GM19025 (cell line): ENCODE measurements at regions not wholly inside any gene's neighbourhood (a gene's known extent, or its start where the extent isn't known, plus 50 kb on each side); places are given as distances from the start of the nearest gene placed in this dataset.
"Not testable (repeated sequence)": the region's sequence is repeated elsewhere in the genome, so short reads cannot be mapped to it uniquely, and the experiment has no call there.

ENCODE experiments used
- ATAC-seq: cut with Tn5 transposase; IDR thresholded peaks from one replicate; pipeline ENCODE4 v1.9.1; 2021; ENCODE audit warnings: mild to moderate bottlenecking, low read depth, moderate library complexity; ENCODE audit not compliant: unreplicated experiment

DNA sequence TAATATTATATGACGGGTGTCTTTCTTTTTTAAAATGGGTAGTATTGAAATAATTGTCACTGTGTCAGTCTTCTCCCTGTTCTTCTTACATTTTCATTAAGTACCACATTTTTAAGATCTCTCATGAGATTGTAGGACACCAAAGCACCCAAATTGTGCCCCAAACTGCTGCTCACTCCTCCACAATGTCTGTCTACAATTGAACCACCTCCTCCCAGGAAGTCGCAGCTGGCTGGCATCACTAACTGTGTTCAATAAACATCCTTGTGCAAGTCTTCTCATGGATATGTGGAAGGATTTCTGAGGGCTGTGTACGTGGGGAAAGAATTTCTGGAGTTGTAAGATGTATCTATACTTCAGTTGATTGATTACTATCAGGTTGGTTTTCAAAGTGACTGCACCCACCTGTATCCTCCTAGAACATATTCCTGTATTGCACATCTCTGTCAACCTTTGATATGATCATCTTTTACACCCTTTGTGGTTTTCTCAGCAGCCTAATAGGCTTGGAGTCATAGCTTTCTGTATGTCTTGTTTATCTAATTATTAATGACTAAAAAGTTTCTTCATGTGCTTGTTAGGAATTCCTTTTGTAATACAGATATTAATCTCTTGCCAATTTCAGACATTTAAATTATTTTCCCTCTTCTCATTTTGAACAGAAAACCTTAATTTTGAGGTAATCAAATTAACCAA is 774.9 kb downstream of the RNF144A start:
- ATAC-seq = no peak

DNA sequence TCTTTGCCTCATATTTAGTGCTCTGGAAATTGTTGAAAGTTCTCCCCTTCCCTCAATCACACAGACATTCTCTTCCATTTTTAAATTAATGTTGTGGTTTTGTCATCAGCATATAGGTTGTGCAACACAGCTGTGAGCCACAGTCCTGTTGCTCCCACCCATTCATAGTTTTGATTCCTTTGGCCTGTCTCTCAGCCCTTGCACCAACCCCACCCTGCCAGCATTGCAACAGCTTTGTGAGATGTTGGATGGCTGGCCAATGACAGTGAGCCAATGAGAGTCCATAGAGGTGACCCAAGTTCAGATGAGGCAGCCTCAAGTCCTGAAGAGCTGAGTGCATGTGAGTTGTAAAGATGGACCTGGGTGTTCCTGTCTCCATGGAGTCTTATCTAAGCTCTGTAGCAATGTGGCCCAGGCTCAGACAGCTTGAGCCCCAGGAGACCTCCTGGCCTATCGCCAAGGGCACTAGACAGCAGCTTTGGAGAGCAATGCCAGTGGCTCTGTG is 775.5 kb downstream of the RNF144A start:
- no peak for ATAC-seq

DNA sequence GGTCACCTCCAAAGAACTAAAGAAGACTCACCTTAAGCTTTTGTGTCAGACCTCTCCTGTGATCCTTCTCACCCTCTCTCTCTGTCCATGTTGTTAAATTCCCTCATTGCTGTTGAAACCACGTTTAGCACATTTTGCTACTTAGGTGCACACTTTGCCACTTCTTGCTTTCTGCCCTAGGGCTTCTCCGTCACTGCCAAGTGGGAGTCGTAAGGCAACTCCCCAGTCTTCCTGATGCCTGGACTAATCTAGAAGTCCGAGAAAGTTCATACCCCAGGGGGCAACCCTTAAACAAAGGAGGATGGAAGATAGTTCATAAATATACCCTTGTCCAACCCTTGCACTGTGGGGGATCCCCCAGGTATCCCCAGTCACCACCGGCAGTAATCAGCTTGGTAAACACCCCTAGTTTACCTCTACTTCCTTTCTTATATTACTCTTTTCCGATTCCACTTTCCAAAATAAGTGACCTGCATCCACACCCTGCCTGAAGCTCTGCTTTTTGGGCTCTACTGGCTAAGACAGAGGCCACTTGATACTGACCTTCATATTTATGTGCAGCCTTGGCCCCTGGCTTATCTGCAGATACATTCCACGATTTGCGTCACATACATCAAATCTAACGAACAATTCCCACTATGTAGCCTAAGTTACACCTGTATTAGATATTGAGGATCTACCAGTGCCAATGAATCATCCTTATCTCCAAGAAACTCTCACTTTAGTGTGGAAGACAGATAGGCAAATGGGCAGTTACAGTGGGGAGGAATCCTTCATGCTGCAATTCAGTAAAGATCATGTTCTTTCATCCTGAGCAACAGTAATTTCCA is 776.2 kb downstream of the RNF144A start:
- ATAC-seq = no peak

DNA sequence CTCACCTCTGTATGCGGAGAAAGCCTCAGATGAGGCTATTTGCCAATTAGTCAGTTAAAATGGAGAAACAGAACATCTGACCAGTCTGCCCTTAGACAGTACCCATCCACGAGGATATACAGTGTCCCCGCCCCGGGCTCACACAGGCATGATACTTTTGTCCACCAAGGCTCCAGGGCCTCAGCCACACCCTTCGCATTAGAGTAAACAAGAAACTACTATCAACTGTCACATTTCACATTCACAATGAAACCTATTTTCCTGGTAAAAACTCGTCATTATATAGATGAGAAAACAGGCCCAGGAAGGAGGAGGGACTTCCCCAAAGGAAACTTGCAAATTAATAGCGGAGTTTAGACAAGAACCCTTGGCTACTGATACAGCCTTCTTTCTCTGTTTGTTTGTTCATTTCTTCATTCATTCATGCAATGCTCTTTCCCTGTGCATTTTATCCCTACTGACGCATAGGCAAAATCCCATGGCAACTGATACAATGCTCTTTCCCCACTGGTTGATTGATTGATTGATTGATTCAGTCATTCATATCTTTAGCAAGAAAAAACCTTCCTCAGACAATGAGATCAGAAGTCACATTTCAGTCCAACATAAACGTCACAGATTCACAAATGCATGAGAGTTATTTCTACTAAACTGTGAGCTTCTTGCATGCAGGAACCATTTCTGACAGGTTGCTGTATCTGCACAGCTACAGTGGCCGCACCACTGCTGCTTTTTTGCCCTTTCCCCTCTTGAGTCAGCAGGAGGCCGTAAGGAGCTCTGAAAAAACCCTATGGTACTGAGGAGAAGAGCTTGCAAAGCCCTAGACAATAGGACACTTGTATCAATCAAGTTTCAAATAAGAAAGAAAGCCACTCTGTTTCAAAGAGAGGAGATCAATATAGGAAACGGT is 777.1 kb downstream of the RNF144A start:
- no peak for ATAC-seq

DNA sequence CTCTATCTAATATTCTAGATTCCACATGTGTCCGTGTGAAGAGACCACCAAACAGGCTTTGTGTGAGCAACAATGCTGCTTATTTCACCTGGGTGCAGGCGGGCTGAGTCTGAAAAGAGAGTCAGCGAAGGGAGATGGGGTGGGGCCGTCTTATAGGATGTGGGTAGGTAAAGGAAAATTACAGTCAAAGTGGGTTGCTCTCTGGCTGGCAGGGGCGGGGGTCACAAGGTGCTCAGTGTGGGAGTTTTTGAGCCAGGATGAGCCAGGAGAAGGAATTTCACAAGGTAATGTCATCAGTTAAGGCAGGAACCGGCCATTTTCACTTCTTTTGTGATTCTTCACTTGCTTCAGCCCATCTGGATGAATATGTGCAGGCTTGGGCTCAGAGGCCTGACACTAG is 779.3 kb downstream of the RNF144A start:
- ATAC-seq = not testable (repeated sequence)

DNA sequence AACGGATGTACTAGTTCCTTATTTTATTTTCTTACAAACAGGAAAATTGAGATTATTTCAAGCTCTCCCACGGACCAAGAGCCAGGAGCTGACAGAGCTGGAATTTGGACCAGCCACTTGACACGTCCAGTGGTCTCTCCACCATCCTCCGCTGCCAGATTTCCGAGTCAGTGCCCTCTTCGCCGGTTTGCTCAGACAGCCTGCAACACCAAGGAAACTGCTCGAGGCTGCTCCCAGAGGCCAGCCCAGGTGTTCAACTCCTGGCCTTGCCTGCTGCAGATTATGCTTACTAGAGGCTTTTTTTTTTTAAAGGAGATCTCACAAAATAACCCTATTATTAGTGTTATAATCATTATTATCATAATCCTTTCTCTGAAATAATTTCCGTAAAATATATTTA is 779.8 kb downstream of the RNF144A start:
- ATAC-seq = no peak

DNA sequence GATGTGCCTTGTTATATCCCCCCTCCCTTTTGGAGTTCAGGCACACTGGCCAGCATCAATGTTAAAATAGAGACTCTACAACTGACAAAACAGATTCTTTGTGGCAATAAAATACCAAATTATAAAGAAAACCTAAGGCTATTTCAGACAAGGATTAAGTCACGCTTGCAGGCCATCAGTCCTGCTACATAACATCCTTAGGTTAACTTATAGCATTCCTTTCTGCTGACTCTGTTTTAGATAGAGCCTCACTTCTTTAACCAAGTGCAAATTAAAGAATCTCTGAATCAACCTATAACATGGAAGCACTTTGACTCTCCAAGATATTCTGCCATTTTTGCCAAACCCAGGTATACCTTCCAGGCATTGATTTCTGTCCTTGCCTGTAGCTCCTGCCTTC is 784.6 kb downstream of the RNF144A start:
- ATAC-seq = no peak

DNA sequence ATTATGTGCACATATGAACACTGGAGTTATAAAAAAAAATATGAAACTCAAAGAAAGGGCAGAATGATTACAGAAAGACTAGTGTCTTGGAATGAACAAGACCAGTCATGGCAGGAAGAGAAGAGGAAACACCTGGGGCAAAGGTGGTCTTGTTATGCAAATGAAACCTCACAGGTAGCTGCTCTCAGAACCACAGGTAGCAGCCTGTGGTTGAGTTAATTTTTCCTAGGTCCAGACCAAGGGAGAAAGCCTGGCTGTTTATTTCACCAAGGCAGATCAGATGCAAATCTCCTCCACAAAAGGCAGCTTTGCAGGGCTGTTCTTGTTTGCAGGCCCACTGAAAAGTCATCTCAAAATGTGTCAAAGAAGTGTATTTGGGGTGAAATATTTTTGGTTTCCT is 785.8 kb downstream of the RNF144A start:
- no peak for ATAC-seq

DNA sequence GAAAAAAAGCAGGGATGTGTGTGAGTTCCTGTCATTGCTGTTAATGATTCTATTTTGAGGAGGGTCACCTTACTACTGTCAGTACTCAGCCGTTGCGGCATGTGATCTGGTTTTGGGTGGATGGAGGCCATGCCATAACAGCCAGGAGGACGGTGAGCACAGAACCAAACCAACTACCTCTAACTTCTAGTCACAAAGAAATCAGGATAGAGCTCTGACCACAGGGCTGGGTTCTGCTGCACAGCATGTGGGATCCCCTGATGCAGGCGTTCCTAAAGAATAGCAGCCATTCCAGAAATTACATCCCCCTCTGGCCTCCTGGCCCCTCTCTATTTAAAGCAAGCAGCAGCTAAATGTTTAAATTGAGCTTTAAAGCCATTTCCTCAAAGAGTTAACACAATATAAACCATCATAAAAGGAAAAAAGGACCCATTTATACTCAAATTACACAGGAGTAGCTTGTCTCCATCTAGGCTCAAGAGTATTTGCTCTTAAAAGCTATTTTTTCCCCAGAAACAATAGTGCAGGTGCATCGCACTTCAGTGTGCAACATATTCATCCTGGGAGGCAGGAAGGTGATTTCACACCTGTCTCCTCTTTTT is 786.4 kb downstream of the RNF144A start:
- no peak for ATAC-seq

DNA sequence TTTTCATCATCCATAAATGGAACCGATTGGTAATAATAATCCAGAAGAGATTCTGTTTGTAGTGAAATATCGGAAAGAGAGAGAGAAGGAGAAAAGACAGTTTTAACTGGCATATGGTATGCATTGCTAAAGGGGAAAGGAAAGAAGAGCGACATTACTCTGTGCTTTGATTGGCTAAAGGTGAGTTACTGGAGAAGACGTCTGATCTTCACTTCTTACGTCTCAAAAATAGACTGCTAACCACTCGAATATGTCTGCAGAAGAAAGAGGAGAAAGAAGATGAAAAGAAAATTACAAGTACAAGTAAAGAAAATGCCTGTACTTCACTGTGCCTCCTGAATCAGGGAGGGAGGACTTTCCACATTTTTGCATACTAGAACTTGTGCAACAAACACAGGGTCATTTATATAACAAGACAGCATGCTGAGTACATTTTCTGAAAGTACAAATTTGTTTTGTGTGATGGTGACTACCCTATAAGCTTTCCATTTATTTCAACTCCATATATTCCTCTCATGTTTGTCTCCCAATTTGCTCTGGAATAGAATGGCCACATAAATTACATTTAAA is 787.2 kb downstream of the RNF144A start:
- no peak for ATAC-seq

DNA sequence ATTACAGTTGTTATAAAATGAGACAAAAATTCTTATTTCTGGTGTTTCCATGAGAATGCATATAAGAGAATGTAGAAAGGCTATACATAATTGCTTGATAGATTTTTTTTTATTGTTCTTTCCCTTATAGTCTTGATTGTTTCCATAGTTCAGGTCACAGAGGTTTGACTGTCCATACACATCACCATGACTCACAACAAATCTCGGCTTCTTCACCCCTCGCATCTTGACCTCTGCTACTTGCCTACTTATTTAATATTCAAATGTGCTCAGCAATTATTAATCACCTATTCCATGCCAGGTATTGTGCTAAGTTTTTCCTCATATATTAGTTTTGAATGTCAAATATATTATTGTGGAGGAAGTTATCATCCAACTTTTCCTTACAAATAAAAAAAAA is 789.6 kb downstream of the RNF144A start:
- ATAC-seq = no peak

DNA sequence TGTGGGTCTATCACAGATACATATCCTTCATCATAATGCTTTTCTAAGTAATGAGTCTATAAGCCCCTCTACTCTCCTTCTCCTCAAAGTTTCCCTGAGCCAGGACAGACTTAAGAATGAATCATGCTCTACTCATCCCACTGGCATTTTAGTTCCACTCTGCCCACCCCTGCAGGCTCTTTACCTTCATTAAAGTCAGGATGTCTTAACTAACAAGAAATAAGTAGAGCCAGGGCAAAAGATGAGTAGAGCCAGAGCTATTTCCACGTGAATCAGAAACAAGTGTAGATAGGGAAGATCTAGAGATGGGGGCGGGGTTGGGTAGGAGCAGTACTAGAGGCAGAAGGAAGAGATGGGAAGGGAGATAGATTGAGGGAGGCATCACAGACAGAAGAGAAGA is 790.5 kb downstream of the RNF144A start:
- ATAC-seq = no peak

DNA sequence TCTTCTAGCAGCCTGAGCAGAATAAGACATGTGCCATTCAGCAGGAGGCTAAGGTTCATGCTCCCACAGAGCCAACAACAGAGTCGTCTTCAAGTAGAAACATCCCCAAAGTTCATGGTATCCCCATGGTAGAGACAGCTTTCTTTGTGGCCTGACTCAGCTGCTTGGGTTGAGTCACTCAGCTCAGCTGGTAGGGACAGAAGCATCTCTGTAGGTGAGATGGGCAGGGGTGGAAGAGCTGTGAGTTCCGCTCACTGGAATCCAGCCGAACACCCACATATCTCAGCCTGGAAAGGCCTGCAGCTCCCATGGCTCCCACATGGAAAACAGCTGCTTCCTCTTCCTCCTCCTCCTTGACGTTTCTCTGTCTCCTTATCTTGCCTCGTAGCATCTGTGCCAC is 792.7 kb downstream of the RNF144A start:
- ATAC-seq = no peak

DNA sequence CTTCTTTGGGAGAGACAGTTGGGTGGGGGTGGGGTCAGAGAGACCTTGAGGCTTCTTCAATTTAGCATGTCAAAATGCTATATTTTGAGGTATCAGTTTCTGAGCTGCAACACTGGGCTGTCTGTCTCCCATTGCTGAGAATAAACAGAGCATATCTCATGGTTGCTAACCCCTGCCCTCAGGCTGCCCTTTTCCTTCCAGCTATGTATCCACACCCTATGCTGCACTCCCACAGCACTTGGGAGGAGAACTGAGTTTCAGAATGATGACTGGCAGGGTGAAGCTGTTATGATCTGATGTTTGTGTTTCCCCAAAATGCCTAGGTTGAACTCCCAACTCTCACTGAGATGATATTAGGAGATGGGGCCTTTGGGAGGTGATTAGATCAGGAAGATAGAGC is 794.0 kb downstream of the RNF144A start:
- ATAC-seq = no peak

DNA sequence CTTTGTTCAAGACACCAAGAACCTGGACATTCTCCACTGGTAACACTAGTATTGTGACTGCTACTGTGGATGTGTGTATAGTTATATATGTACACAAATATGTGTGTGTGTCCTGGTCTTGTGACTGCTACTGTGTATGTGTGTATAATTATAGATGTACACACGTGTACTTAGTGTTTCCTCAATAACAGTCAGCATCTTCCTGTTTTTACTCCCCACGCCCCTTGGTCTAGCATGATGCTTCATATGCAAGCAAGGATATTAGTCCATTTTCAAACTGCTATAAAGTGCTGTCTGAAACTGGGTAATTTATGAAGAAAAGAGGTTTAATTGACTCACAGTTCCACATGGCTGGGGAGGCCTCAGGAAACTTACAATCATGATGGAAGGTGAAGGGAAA is 802.7 kb downstream of the RNF144A start:
- no peak for ATAC-seq

DNA sequence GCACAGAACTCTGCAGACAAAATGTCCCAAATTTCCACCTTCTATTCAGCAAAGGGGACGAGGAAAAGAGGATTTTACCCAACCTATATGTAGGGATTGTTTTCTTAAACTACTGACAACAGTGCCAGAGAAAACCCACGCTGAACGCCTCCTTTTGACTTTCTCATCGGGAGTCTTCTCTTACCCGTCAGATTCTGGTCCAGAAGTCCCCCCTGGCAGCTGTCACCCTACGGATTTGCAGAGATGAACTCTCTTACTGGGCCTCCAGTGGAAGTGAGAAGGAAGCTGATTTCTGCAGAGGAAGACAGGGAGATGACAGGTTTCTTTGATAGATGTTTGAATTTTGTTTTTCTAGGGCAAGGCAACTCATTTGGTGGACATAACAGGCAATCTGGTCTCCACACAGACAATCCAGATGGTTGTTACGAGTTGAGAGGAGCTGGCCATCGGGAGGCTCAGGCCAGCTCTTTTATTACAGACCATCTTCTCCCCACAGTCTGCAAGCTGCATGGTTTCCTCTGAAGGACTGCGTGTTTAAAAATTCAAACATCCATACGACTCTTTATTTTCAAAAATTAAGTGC is 804.3 kb downstream of the RNF144A start:
- no peak for ATAC-seq

DNA sequence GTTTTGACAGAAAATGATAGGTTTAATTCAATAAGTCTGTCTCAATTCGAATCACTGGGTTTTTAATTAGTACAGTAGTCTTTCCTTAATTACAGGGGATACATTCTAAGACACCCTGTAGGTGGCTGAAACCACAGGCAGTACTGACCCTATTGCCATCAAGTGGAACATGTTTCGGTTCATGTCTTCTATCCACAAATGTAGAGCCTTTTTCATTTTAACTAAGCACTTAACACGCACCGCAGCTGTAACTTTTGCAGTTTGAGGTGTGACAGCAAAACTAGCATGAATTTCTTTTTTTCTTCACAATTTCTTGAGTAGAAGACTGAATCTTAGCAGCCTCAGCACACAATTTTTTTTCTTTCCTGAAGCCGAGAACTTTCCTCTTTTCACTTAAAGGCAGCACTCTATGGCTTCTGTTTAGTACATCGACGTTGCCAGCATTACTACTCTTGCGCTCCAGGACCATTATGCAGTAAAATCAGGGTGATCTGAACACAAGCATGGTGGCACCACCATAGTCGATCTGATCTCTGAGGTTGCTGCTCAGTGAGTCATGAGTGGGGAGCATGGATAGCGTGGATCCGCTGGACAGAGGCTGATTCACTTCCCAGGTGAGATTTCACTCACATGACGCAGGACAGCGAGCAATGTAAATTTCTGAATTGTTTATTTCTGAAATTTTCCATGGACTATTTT is 805.1 kb downstream of the RNF144A start:
- ATAC-seq = no peak

DNA sequence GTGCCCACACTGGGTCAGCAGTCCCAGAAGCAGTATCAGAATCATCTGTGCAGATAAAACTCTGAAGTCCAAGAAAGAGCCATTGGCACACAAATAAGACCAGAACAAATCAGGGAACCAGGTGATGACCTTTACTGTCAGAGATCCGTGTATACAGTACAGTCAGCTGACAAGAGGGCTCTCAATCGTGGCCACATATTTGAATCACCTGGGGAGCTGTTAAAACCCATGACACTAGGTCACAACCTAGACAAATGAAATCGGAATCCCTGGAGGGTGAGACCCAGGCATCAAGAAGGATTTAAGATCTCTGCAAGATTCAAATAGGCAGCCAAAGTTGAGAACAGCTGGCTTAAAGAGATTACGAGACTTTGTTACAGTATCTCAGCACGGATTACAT is 807.1 kb downstream of the RNF144A start:
- no peak for ATAC-seq

DNA sequence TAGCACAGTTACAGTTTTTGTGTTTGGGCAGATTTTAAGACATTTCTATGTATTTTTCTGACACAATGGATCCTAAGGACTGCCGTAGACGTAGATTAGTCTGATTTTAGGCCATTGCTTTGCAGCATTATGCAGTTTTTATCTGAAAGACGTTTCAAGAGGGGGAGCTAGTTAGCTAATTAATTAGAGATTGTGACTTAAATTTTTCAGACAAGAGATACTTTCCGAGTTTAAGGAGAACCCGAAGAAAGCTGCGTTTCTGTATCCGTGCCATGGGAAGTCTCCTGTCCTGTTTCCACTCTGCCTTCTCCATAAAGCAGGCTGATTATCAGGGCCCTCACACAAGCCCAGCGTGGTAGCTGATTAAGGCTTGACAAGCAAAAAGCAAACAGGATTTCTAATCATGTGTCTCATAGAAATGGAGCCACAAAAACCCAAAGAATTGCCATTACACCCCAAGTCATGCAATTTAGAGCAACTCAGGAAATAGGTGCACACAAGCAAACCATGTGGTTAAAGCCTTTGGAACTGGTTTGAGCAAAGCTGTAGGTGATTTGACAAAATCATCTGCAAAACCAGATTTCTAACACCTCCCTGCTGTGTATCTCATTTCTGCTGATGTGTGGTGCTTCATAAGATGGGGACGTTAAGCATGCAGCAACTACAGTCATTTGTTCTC is 808.1 kb downstream of the RNF144A start:
- ATAC-seq = no peak
